GM12878 (cell line): ENCODE measurements at regions not wholly inside any gene's neighbourhood (a gene's known extent, or its start where the extent isn't known, plus 50 kb on each side); places are given as distances from the start of the nearest gene placed in this dataset.

Experiments
- ATAC-seq: fragments of 200-7000 bp; cut with Tn5 transposase; 3 replicates; pipeline ENCODE4 v1.9.1; 2020; ENCODE audit warnings: mild to moderate bottlenecking, moderate library complexity
- BruUV-seq: library from RNA; stranded (reverse); fragments of 400-500 nt; replicated peaks from 2 replicates; lab custom pipeline; 2021; lab: Mats Ljungman, UMichigan
- CTCF ChIA-PET: fragments of 300-600 bp; sonication (Branson Sonifier 250); formaldehyde crosslinking; extraction: SDS; loops from one replicate; lab custom pipeline; 2021; ENCODE audit warnings: inconsistent platforms; lab: Yijun Ruan, JAX
- POLR2A ChIA-PET: fragments of 350-600 bp; formaldehyde crosslinking; extraction: SDS; loops from one replicate; lab custom pipeline; 2021; ENCODE audit warnings: inconsistent platforms; lab: Charles Lee
- RAD21 ChIA-PET: fragments of 300-600 bp; sonication (Branson Sonifier 250); formaldehyde crosslinking; loops from one replicate; lab custom pipeline; 2023; ENCODE audit warnings: antibody characterized with exemption; ENCODE audit not compliant: unreplicated experiment; lab: Charles Lee
- SMC1A ChIA-PET: fragments of 300-600 bp; sonication (Branson Sonifier 250); formaldehyde crosslinking; loops from one replicate; lab custom pipeline; 2023; ENCODE audit not compliant: unreplicated experiment, uncharacterized antibody; lab: Charles Lee
- DNase-seq: peaks from one replicate; pipeline ENCODE4 v3.0.0-alpha.2; 2011; ENCODE audit warnings: low read depth, low spot score
- FAIRE-seq: peaks from 3 replicates; lab custom pipeline; 2011; peaks lifted over from hg19 to GRCh38; lab: Jason Lieb, UNC
- H2AFZ ChIP-seq: 2 replicates; pipeline ENCODE4 v1.6.0; 2011; ENCODE audit warnings: low read depth, low read length, control low read depth; ENCODE audit not compliant: control insufficient read depth
- H3K27ac ChIP-seq: 2 replicates; pipeline ENCODE4 v1.5.1; 2011; ENCODE audit warnings: control low read depth; ENCODE audit not compliant: control insufficient read depth, insufficient read depth
- H3K27me3 ChIP-seq, 2 experiments: replicated peaks in 1 of 2; 2 replicates each; pipeline versions ENCODE4 v1.6.0 to v1.6.1; 2011; ENCODE audit warnings: low read length in 1 of 2; ENCODE audit not compliant: control insufficient read depth in 2 of 2, insufficient read depth in 2 of 2
- H3K36me3 ChIP-seq, 2 experiments: 2 replicates each; pipeline ENCODE4 v1.5.1; 2011; ENCODE audit warnings: low read length in 1 of 2; ENCODE audit not compliant: control insufficient read depth in 2 of 2, insufficient read depth in 2 of 2
- H3K4me1 ChIP-seq: 2 replicates; pipeline ENCODE4 v1.6.1; 2011; ENCODE audit warnings: mild to moderate bottlenecking, low read length, moderate library complexity, mixed read lengths; ENCODE audit not compliant: control insufficient read depth, insufficient read depth
- H3K4me2 ChIP-seq: 2 replicates; pipeline ENCODE4 v1.6.0; 2011; ENCODE audit warnings: control low read depth; ENCODE audit not compliant: control insufficient read depth, insufficient read depth
- H3K4me3 ChIP-seq: fragments of 200-600 bp; sonication (generic); 2 replicates; pipeline ENCODE4 v1.5.1; 2016
- H3K79me2 ChIP-seq: 2 replicates; pipeline ENCODE4 v1.6.0; 2011; ENCODE audit warnings: low read length; ENCODE audit not compliant: control insufficient read depth, insufficient read depth
- H3K9ac ChIP-seq: 2 replicates; pipeline ENCODE4 v1.8.0; 2011; ENCODE audit warnings: low read length, control low read depth, mixed read lengths; ENCODE audit not compliant: control insufficient read depth, insufficient read depth
- H3K9me3 ChIP-seq: replicated peaks from 3 replicates; pipeline ENCODE4 v1.5.1; 2011; ENCODE audit warnings: mild to moderate bottlenecking, low read length; ENCODE audit not compliant: control insufficient read depth, insufficient read depth
- H4K20me1 ChIP-seq: 2 replicates; pipeline ENCODE4 v1.6.0; 2011; ENCODE audit not compliant: control insufficient read depth, insufficient read depth
- ATF3 ChIP-seq: IDR thresholded peaks from 2 replicates; pipeline ENCODE4 v1.6.1; 2011; ENCODE audit warnings: low read depth, mild to moderate bottlenecking, low read length, moderate library complexity, borderline replicate concordance; ENCODE audit errors: extremely low read depth
- BHLHE40 ChIP-seq, 2 experiments: fragments of 450-650 bp in 1 of 2; IDR thresholded peaks; 2 replicates each; pipeline ENCODE4 v1.6.1; 2011 to 2017; ENCODE audit warnings: low read depth in 2 of 2, borderline replicate concordance in 1 of 2, improper control_type of control experiment in 1 of 2, low read length in 1 of 2, mild to moderate bottlenecking in 1 of 2
- HCFC1 ChIP-seq: fragments of 150-350 bp; IDR thresholded peaks from 2 replicates; pipeline ENCODE4 v1.6.1; 2014; ENCODE audit warnings: low read length
- JUNB ChIP-seq: IDR thresholded peaks from 2 replicates; pipeline ENCODE4 v1.6.1; 2016; ENCODE audit warnings: antibody characterized with exemption, mild to moderate bottlenecking
- MEF2B ChIP-seq: fragments of 450-650 bp; IDR thresholded peaks from 2 replicates; pipeline ENCODE4 v1.6.1; 2018; ENCODE audit warnings: mild to moderate bottlenecking, moderate library complexity; ENCODE audit not compliant: partially characterized antibody, poor library complexity, severe bottlenecking
- NFYA ChIP-seq: IDR thresholded peaks from 2 replicates; pipeline ENCODE4 v1.6.1; 2011; ENCODE audit warnings: low read depth, mild to moderate bottlenecking, low read length, improper control_type of control experiment, borderline replicate concordance
- PAX8 ChIP-seq: fragments of 450-650 bp; IDR thresholded peaks from 2 replicates; pipeline ENCODE4 v1.6.1; 2017; ENCODE audit warnings: mild to moderate bottlenecking, moderate library complexity
- POLR2AphosphoS5 ChIP-seq: IDR thresholded peaks from 2 replicates; pipeline ENCODE4 v1.6.1; 2011; ENCODE audit warnings: mild to moderate bottlenecking, low read length, inconsistent platforms
- RBBP5 ChIP-seq: fragments of 200-600 bp; sonication (generic); conservative IDR thresholded peaks from 2 replicates; pipeline ENCODE4 v1.6.1; 2016
- RCOR1 ChIP-seq: conservative IDR thresholded peaks from 2 replicates; pipeline ENCODE4 v1.6.1; 2012; ENCODE audit warnings: low read depth, low read length, improper control_type of control experiment
- SREBF1 ChIP-seq: IDR thresholded peaks from 2 replicates; pipeline ENCODE4 v1.6.1; 2012; ENCODE audit warnings: mild to moderate bottlenecking, low read length
- SRF ChIP-seq, 2 experiments: IDR thresholded peaks; 2 replicates each; pipeline ENCODE4 v1.6.1; 2011; ENCODE audit warnings: low read depth in 2 of 2, low read length in 2 of 2, mild to moderate bottlenecking in 1 of 2, moderate library complexity in 1 of 2
- STAT3 ChIP-seq: IDR thresholded peaks from 2 replicates; pipeline ENCODE4 v1.6.1; 2011; ENCODE audit warnings: low read depth, low read length, improper control_type of control experiment
- USF2 ChIP-seq: IDR thresholded peaks from 2 replicates; pipeline ENCODE4 v1.6.1; 2011; ENCODE audit warnings: low read depth, low read length, improper control_type of control experiment, borderline replicate concordance
- YBX1 ChIP-seq: fragments of 450-650 bp; IDR thresholded peaks from 2 replicates; pipeline ENCODE4 v1.6.1; 2016; ENCODE audit warnings: antibody characterized with exemption
- WGBS: methylation state at CpG from one replicate; pipeline ENCODE4 v1.1.6; 2016; ENCODE audit warnings: low lambda C conversion rate; ENCODE audit not compliant: insufficient replicate concordance, insufficient coverage; ENCODE audit errors: missing lambda C conversion rate; 5-methylcytosine and 5-hydroxymethylcytosine counted together
- in situ Hi-C: fragments of 300-500 bp; cut with MboI; formaldehyde crosslinking; loops from 9 replicates; pipeline ENCODE4 v1.14.3; 2018; ENCODE audit warnings: mixed read lengths
- intact Hi-C: fragments of 100-400 bp; cut with micrococcal nuclease; formaldehyde crosslinking; loops from one replicate; pipeline ENCODE4 v1.14.2; 2022; ENCODE audit not compliant: unreplicated experiment
- TF ChIP-seq, protein P1 (sequence below): fragments of 450-650 bp; IDR thresholded peaks from 2 replicates; pipeline ENCODE4 v1.6.1; 2017; ENCODE audit warnings: mild to moderate bottlenecking, moderate library complexity

GRCh38 chr14:26870722-26871617 is 273.1 kb upstream of the NOVA1 start:
- in situ Hi-C loops, result no loop called here
- Histone ChIP-seq H3K4me1 (no peaks in the 10 kb centered on the region), H4K20me1 (no peaks in the 10 kb centered on the region), H3K79me2 (no peaks in the 10 kb centered on the region), H3K27ac (no peak overlapping the region), H3K9me3 (no peaks in the 10 kb centered on the region), H3K27me3 (no peaks in the 10 kb centered on the region), H3K4me3 (no peak overlapping the region), H2AFZ (no peak overlapping the region), H3K9ac (no peak overlapping the region), H3K4me2 (no peak overlapping the region), H3K36me3 (no peaks in the 10 kb centered on the region)
- DNase-seq, result no peak
- intact Hi-C loops, result no loop called here
- WGBS, result 11% methylated on average over 8 of the region's 8 CpGs
- RAD21 ChIA-PET, result no interaction called here
- FAIRE-seq, result no peak
- ATAC-seq, result no peak
- BruUV-seq, result no TSS peak
- SMC1A ChIA-PET, result no interaction called here
- POLR2A ChIA-PET, result no interaction called here
- CTCF ChIA-PET, result no interaction called here
- TF ChIP-seq SRF (IDR thresholded peaks at IDR 0.05; ENCODE audit: low read depth in 2 of 2, low read length in 2 of 2) (no peak), PAX8 (no peak), STAT3 (no peak), YBX1 (no peak), SREBF1 (no peak), RCOR1 (no peak), MEF2B (no peak), RBBP5 (no peak), USF2 (no peak), ATF3 (no peak), HCFC1 (no peak), NFYA (no peak), POLR2AphosphoS5 (no peak), JUNB (no peak), BHLHE40 (IDR thresholded peaks at IDR 0.05; ENCODE audit: borderline replicate concordance in 1 of 2, low read depth in 2 of 2, low read length in 1 of 2) (no peak)
- TF ChIP-seq, protein P1, sequence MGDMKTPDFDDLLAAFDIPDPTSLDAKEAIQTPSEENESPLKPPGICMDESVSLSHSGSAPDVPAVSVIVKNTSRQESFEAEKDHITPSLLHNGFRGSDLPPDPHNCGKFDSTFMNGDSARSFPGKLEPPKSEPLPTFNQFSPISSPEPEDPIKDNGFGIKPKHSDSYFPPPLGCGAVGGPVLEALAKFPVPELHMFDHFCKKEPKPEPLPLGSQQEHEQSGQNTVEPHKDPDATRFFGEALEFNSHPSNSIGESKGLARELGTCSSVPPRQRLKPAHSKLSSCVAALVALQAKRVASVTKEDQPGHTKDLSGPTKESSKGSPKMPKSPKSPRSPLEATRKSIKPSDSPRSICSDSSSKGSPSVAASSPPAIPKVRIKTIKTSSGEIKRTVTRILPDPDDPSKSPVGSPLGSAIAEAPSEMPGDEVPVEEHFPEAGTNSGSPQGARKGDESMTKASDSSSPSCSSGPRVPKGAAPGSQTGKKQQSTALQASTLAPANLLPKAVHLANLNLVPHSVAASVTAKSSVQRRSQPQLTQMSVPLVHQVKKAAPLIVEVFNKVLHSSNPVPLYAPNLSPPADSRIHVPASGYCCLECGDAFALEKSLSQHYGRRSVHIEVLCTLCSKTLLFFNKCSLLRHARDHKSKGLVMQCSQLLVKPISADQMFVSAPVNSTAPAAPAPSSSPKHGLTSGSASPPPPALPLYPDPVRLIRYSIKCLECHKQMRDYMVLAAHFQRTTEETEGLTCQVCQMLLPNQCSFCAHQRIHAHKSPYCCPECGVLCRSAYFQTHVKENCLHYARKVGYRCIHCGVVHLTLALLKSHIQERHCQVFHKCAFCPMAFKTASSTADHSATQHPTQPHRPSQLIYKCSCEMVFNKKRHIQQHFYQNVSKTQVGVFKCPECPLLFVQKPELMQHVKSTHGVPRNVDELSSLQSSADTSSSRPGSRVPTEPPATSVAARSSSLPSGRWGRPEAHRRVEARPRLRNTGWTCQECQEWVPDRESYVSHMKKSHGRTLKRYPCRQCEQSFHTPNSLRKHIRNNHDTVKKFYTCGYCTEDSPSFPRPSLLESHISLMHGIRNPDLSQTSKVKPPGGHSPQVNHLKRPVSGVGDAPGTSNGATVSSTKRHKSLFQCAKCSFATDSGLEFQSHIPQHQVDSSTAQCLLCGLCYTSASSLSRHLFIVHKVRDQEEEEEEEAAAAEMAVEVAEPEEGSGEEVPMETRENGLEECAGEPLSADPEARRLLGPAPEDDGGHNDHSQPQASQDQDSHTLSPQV, result no peak
